ENCODE measurements at regions not wholly inside any gene's neighbourhood (a gene's known extent, or its start where the extent isn't known, plus 50 kb on each side); places are given as distances from the start of the nearest gene placed in this dataset.
"Not testable (repeated sequence)": the region's sequence is repeated elsewhere in the genome, so short reads cannot be mapped to it uniquely, and the experiment has no call there.

GRCh38 chr4:31417040-31417439 is 696.9 kb downstream of the PCDH7 start:
- Histone ChIP-seq H3K27me3 (ENCODE audit: control insufficient read depth, insufficient read depth, low read length) (no peaks in the 10 kb centered on the region), H3K4me3 (ENCODE audit: low read depth, low read length) (no peak overlapping the region), H3K9ac (ENCODE audit: low read depth, low read length) (no peak overlapping the region), H3K9me3 (ENCODE audit: control insufficient read depth, insufficient read depth, low read length) (no peaks in the 10 kb centered on the region), H3K4me1 (ENCODE audit: control insufficient read depth, insufficient read depth, low read length) (no peaks in the 10 kb centered on the region), H3K36me3 (ENCODE audit: control insufficient read depth, insufficient read depth, low read length) (no peaks in the 10 kb centered on the region)

- H3K36me3 ChIP-seq (ENCODE audit: control insufficient read depth, insufficient read depth, low read length) = no peaks in the 10 kb centered on the region
- no peak overlapping the region for H3K4me3 ChIP-seq (ENCODE audit: low read depth, low read length)
- H3K4me1 ChIP-seq (ENCODE audit: control insufficient read depth, insufficient read depth, low read length) = no peaks in the 10 kb centered on the region
- no peak overlapping the region for H3K9ac ChIP-seq (ENCODE audit: low read depth, low read length)
- H3K27me3 ChIP-seq (ENCODE audit: control insufficient read depth, insufficient read depth, low read length) = no peaks in the 10 kb centered on the region
- H3K9me3 ChIP-seq (ENCODE audit: control insufficient read depth, insufficient read depth, low read length) = no peaks in the 10 kb centered on the region
Measured at GRCh38 chr4:31422006-31422405, 701.8 kb downstream of the PCDH7 start.

GRCh38 chr4:31427691-31428090 is 707.5 kb downstream of the PCDH7 start:
- Histone ChIP-seq H3K27me3 (ENCODE audit: control insufficient read depth, insufficient read depth, low read length) (no peaks in the 10 kb centered on the region), H3K9me3 (ENCODE audit: control insufficient read depth, insufficient read depth, low read length) (no peaks in the 10 kb centered on the region), H3K4me1 (ENCODE audit: control insufficient read depth, insufficient read depth, low read length) (no peaks in the 10 kb centered on the region), H3K36me3 (ENCODE audit: control insufficient read depth, insufficient read depth, low read length) (no peaks in the 10 kb centered on the region), H3K9ac (ENCODE audit: low read depth, low read length) (no peak overlapping the region), H3K4me3 (ENCODE audit: low read depth, low read length) (no peak overlapping the region)

GRCh38 chr4:31442236-31442635 is 722.1 kb downstream of the PCDH7 start:
- Histone ChIP-seq H3K4me3 (ENCODE audit: low read depth, low read length) (no peak overlapping the region), H3K9ac (ENCODE audit: low read depth, low read length) (no peak overlapping the region), H3K36me3 (ENCODE audit: control insufficient read depth, insufficient read depth, low read length) (no peaks in the 10 kb centered on the region), H3K9me3 (ENCODE audit: control insufficient read depth, insufficient read depth, low read length) (no peaks in the 10 kb centered on the region), H3K27me3 (ENCODE audit: control insufficient read depth, insufficient read depth, low read length) (no peaks in the 10 kb centered on the region), H3K4me1 (ENCODE audit: control insufficient read depth, insufficient read depth, low read length) (no peaks in the 10 kb centered on the region)

GRCh38 chr4:31445526-31445925 is 725.4 kb downstream of the PCDH7 start:
- H3K9me3 ChIP-seq (ENCODE audit: control insufficient read depth, insufficient read depth, low read length) = no peaks in the 10 kb centered on the region
- H3K27me3 ChIP-seq (ENCODE audit: control insufficient read depth, insufficient read depth, low read length) = no peaks in the 10 kb centered on the region
- no peaks in the 10 kb centered on the region for H3K36me3 ChIP-seq (ENCODE audit: control insufficient read depth, insufficient read depth, low read length)
- no peak overlapping the region for H3K9ac ChIP-seq (ENCODE audit: low read depth, low read length)
- H3K4me3 ChIP-seq (ENCODE audit: low read depth, low read length) = no peak overlapping the region
- no peaks in the 10 kb centered on the region for H3K4me1 ChIP-seq (ENCODE audit: control insufficient read depth, insufficient read depth, low read length)

- Histone ChIP-seq H3K27me3 (ENCODE audit: control insufficient read depth, insufficient read depth, low read length) (no peaks in the 10 kb centered on the region), H3K4me3 (ENCODE audit: low read depth, low read length) (no peak overlapping the region)
Measured at GRCh38 chr4:31455612-31456011, 735.4 kb downstream of the PCDH7 start.

GRCh38 chr4:31458813-31459212 is 738.6 kb downstream of the PCDH7 start:
- no peaks in the 10 kb centered on the region for H3K36me3 ChIP-seq (ENCODE audit: control insufficient read depth, insufficient read depth, low read length)
- H3K9me3 ChIP-seq (ENCODE audit: control insufficient read depth, insufficient read depth, low read length) = no peaks in the 10 kb centered on the region
- no peak overlapping the region for H3K9ac ChIP-seq (ENCODE audit: low read depth, low read length)
- H3K4me3 ChIP-seq (ENCODE audit: low read depth, low read length) = no peak overlapping the region
- H3K27me3 ChIP-seq (ENCODE audit: control insufficient read depth, insufficient read depth, low read length) = no peaks in the 10 kb centered on the region
- H3K4me1 ChIP-seq (ENCODE audit: control insufficient read depth, insufficient read depth, low read length) = no peaks in the 10 kb centered on the region

More at GRCh38 chr4:31455612-31456011, 735.4 kb downstream of the PCDH7 start:
- Histone ChIP-seq H3K4me1 (ENCODE audit: control insufficient read depth, insufficient read depth, low read length) (no peaks in the 10 kb centered on the region), H3K9me3 (ENCODE audit: control insufficient read depth, insufficient read depth, low read length) (no peaks in the 10 kb centered on the region), H3K9ac (ENCODE audit: low read depth, low read length) (no peak overlapping the region), H3K36me3 (ENCODE audit: control insufficient read depth, insufficient read depth, low read length) (no peaks in the 10 kb centered on the region)

- no peak overlapping the region for H3K9ac ChIP-seq (ENCODE audit: low read depth, low read length)
- H3K36me3 ChIP-seq (ENCODE audit: control insufficient read depth, insufficient read depth, low read length) = no peaks in the 10 kb centered on the region
- no peaks in the 10 kb centered on the region for H3K9me3 ChIP-seq (ENCODE audit: control insufficient read depth, insufficient read depth, low read length)
- H3K27me3 ChIP-seq (ENCODE audit: control insufficient read depth, insufficient read depth, low read length) = no peaks in the 10 kb centered on the region
- H3K4me1 ChIP-seq (ENCODE audit: control insufficient read depth, insufficient read depth, low read length) = no peaks in the 10 kb centered on the region
- no peak overlapping the region for H3K4me3 ChIP-seq (ENCODE audit: low read depth, low read length)
Measured at GRCh38 chr4:31461421-31461820, 741.3 kb downstream of the PCDH7 start.

GRCh38 chr4:31467781-31468180 is 747.6 kb downstream of the PCDH7 start:
- H3K9me3 ChIP-seq (ENCODE audit: control insufficient read depth, insufficient read depth, low read length) = no peaks in the 10 kb centered on the region
- no peaks in the 10 kb centered on the region for H3K36me3 ChIP-seq (ENCODE audit: control insufficient read depth, insufficient read depth, low read length)
- no peak overlapping the region for H3K9ac ChIP-seq (ENCODE audit: low read depth, low read length)
- no peaks in the 10 kb centered on the region for H3K27me3 ChIP-seq (ENCODE audit: control insufficient read depth, insufficient read depth, low read length)
- no peaks in the 10 kb centered on the region for H3K4me1 ChIP-seq (ENCODE audit: control insufficient read depth, insufficient read depth, low read length)
- H3K4me3 ChIP-seq (ENCODE audit: low read depth, low read length) = no peak overlapping the region

- H3K4me1 ChIP-seq (ENCODE audit: control insufficient read depth, insufficient read depth, low read length) = no peaks in the 10 kb centered on the region
- H3K9me3 ChIP-seq (ENCODE audit: control insufficient read depth, insufficient read depth, low read length) = no peaks in the 10 kb centered on the region
- no peaks in the 10 kb centered on the region for H3K36me3 ChIP-seq (ENCODE audit: control insufficient read depth, insufficient read depth, low read length)
- no peak overlapping the region for H3K9ac ChIP-seq (ENCODE audit: low read depth, low read length)
- H3K4me3 ChIP-seq (ENCODE audit: low read depth, low read length) = no peak overlapping the region
- no peaks in the 10 kb centered on the region for H3K27me3 ChIP-seq (ENCODE audit: control insufficient read depth, insufficient read depth, low read length)
Measured at GRCh38 chr4:31474221-31474620, 754.1 kb downstream of the PCDH7 start.

GRCh38 chr4:31482691-31483090 is 762.5 kb downstream of the PCDH7 start:
- Histone ChIP-seq H3K9ac (ENCODE audit: low read depth, low read length) (no peak overlapping the region), H3K36me3 (ENCODE audit: control insufficient read depth, insufficient read depth, low read length) (no peaks in the 10 kb centered on the region), H3K4me3 (ENCODE audit: low read depth, low read length) (no peak overlapping the region), H3K4me1 (ENCODE audit: control insufficient read depth, insufficient read depth, low read length) (no peaks in the 10 kb centered on the region), H3K9me3 (ENCODE audit: control insufficient read depth, insufficient read depth, low read length) (no peaks in the 10 kb centered on the region), H3K27me3 (ENCODE audit: control insufficient read depth, insufficient read depth, low read length) (no peaks in the 10 kb centered on the region)

- not testable (repeated sequence) for H3K9me3 ChIP-seq (ENCODE audit: control insufficient read depth, insufficient read depth, low read length); H3K27me3 ChIP-seq (ENCODE audit: control insufficient read depth, insufficient read depth, low read length); H3K4me3 ChIP-seq (ENCODE audit: low read depth, low read length); H3K4me1 ChIP-seq (ENCODE audit: control insufficient read depth, insufficient read depth, low read length); H3K9ac ChIP-seq (ENCODE audit: low read depth, low read length); H3K36me3 ChIP-seq (ENCODE audit: control insufficient read depth, insufficient read depth, low read length)
Measured at GRCh38 chr4:31499216-31499615, 779.0 kb downstream of the PCDH7 start.

GRCh38 chr4:31516520-31516919 is 796.4 kb downstream of the PCDH7 start:
- no peaks in the 10 kb centered on the region for H3K27me3 ChIP-seq (ENCODE audit: control insufficient read depth, insufficient read depth, low read length)
- H3K9me3 ChIP-seq (ENCODE audit: control insufficient read depth, insufficient read depth, low read length) = no peaks in the 10 kb centered on the region
- H3K9ac ChIP-seq (ENCODE audit: low read depth, low read length) = no peak overlapping the region
- H3K4me1 ChIP-seq (ENCODE audit: control insufficient read depth, insufficient read depth, low read length) = no peaks in the 10 kb centered on the region
- H3K36me3 ChIP-seq (ENCODE audit: control insufficient read depth, insufficient read depth, low read length) = no peaks in the 10 kb centered on the region
- no peak overlapping the region for H3K4me3 ChIP-seq (ENCODE audit: low read depth, low read length)
